K562 (cell line): ENCODE measurements at regions not wholly inside any gene's neighbourhood (a gene's known extent, or its start where the extent isn't known, plus 50 kb on each side); places are given as distances from the start of the nearest gene placed in this dataset.

Source experiments
- ATAC-seq: fragments of 200-7000 bp; cut with Tn5 transposase; 3 replicates; pipeline ENCODE4 v1.9.1; 2020; ENCODE audit warnings: moderate library complexity
- BruUV-seq: library from RNA; stranded (reverse); fragments of 400-500 nt; replicated peaks from 2 replicates; lab custom pipeline; 2021; lab: Mats Ljungman, UMichigan
- CTCF ChIA-PET: fragments of 300-600 bp; formaldehyde crosslinking; extraction: SDS; loops from one replicate; lab custom pipeline; 2021; ENCODE audit warnings: low intra/inter-chr PET ratio; lab: Yijun Ruan, JAX
- POLR2A ChIA-PET: fragments of 300-600, 350-650 bp; sonication (Branson Sonifier 250); formaldehyde crosslinking; extraction: SDS; loops from one replicate; lab custom pipeline; 2021; ENCODE audit warnings: antibody characterized with exemption, inconsistent platforms; lab: Yijun Ruan, JAX
- DNase-seq, 4 experiments: peaks; one replicate each; pipeline versions ENCODE4 v3.0.0 to v3.0.0-alpha.2; 2011 to 2018; ENCODE audit warnings: low spot score in 3 of 4, mixed read lengths in 3 of 4; ENCODE audit errors: extremely low read depth in 1 of 4
- FAIRE-seq: peaks from 2 replicates; lab custom pipeline; 2011; peaks lifted over from hg19 to GRCh38; lab: Jason Lieb, UNC
- H2AFZ ChIP-seq: 2 replicates; pipeline ENCODE4 v1.6.0; 2011; ENCODE audit warnings: low read depth, low read length, control low read depth, inconsistent platforms
- H3K27ac ChIP-seq: fragments of 200-600 bp; 3 replicates; pipeline ENCODE4 v1.8.0; 2011; ENCODE audit warnings: low read depth, mild to moderate bottlenecking, control low read depth, inconsistent platforms, low read length, moderate library complexity, mixed read lengths; ENCODE audit errors: extremely low read depth
- H3K27me3 ChIP-seq, 2 experiments: fragments of 300-600 bp in 1 of 2; 2 replicates in 1 of 2; 3 replicates in 1 of 2; pipeline versions ENCODE4 v1.6.0 to v1.8.0; 2011; ENCODE audit warnings: inconsistent platforms in 2 of 2, low read length in 2 of 2, mild to moderate bottlenecking in 1 of 2, mixed read lengths in 1 of 2, moderate library complexity in 1 of 2; ENCODE audit not compliant: control insufficient read depth in 2 of 2, insufficient read depth in 2 of 2
- H3K36me3 ChIP-seq: fragments of 300-600 bp; 3 replicates; pipeline ENCODE4 v1.8.0; 2011; ENCODE audit warnings: mild to moderate bottlenecking, low read length, inconsistent platforms; ENCODE audit not compliant: control insufficient read depth, insufficient read depth
- H3K4me1 ChIP-seq, 2 experiments: fragments of 200-600 bp in 1 of 2; replicated peaks in 1 of 2; 2 replicates in 1 of 2; 3 replicates in 1 of 2; pipeline versions ENCODE4 v1.5.1 to v1.8.0; 2011; ENCODE audit warnings: inconsistent platforms in 2 of 2, low read length in 2 of 2, mild to moderate bottlenecking in 1 of 2, mixed read lengths in 1 of 2, moderate library complexity in 1 of 2; ENCODE audit not compliant: control insufficient read depth in 2 of 2, insufficient read depth in 2 of 2
- H3K4me2 ChIP-seq: 2 replicates; pipeline ENCODE4 v1.6.1; 2011; ENCODE audit warnings: low read length, control low read depth, inconsistent platforms, mixed read lengths; ENCODE audit not compliant: insufficient read depth
- H3K4me3 ChIP-seq: fragments of 200-600 bp; sonication (generic), shearing (Covaris generic); 2 replicates; pipeline ENCODE4 v1.5.1; 2016; ENCODE audit warnings: control low read depth, inconsistent platforms
- H3K79me2 ChIP-seq: fragments of 200-600 bp; 3 replicates; pipeline ENCODE4 v1.8.0; 2011; ENCODE audit warnings: low read length, inconsistent platforms; ENCODE audit not compliant: control insufficient read depth, insufficient read depth
- H3K9ac ChIP-seq, 2 experiments: 2 replicates each; pipeline versions ENCODE4 v1.6.0 to v1.6.1; 2011; ENCODE audit warnings: low read depth in 2 of 2, low read length in 2 of 2, control low read depth in 1 of 2, inconsistent platforms in 1 of 2, mild to moderate bottlenecking in 1 of 2, mixed read lengths in 1 of 2; ENCODE audit not compliant: insufficient read depth in 1 of 2
- H3K9me1 ChIP-seq: one replicate; pipeline ENCODE4 v1.6.0; 2011; ENCODE audit warnings: inconsistent platforms, mild to moderate bottlenecking, low read length, moderate library complexity; ENCODE audit not compliant: control insufficient read depth, insufficient read depth
- H3K9me3 ChIP-seq: replicated peaks from 2 replicates; pipeline ENCODE4 v1.5.1; 2011; ENCODE audit warnings: low read depth, low read length, inconsistent platforms; ENCODE audit not compliant: control insufficient read depth, insufficient read depth
- H4K20me1 ChIP-seq: replicated peaks from 2 replicates; pipeline ENCODE4 v1.6.1; 2011; ENCODE audit warnings: low read length, inconsistent platforms, mixed read lengths; ENCODE audit not compliant: control insufficient read depth, insufficient read depth
- EZH2 ChIP-seq: IDR thresholded peaks from 2 replicates; pipeline ENCODE4 v1.6.1; 2012; ENCODE audit warnings: low read depth, mild to moderate bottlenecking, inconsistent platforms, low read length, borderline replicate concordance
- FOXO4 ChIP-seq: fragments of 450-650 bp; formaldehyde crosslinking; IDR thresholded peaks from 2 replicates; pipeline ENCODE4 v1.4.0; 2020; ENCODE audit warnings: mild to moderate bottlenecking, moderate library complexity
- GATAD2A ChIP-seq: fragments of 450-650 bp; IDR thresholded peaks from 2 replicates; pipeline ENCODE4 v1.6.1; 2017
- GTF2E2 ChIP-seq: fragments of 200-800 bp; sonication (Bioruptor generic); IDR thresholded peaks from 2 replicates; pipeline ENCODE4 v1.6.1; 2016; ENCODE audit warnings: missing genetic modification characterization, missing compliant biosample characterization
- GTF3C2 ChIP-seq: IDR thresholded peaks from 3 replicates; pipeline ENCODE4 v1.6.1; 2011; ENCODE audit warnings: borderline replicate concordance, mild to moderate bottlenecking, moderate library complexity; ENCODE audit not compliant: insufficient read length; ENCODE audit errors: extremely low read depth
- HOMEZ ChIP-seq: fragments of 250-450 bp; sonication (Bioruptor Pico); IDR thresholded peaks from 2 replicates; pipeline ENCODE4 v1.4.0; 2020; ENCODE audit warnings: mild to moderate bottlenecking, moderate library complexity
- MTF1 ChIP-seq: fragments of 250-450 bp; sonication (Bioruptor Pico); IDR thresholded peaks from 2 replicates; pipeline ENCODE4 v1.9.0; 2021; ENCODE audit warnings: moderate library complexity, mild to moderate bottlenecking, inconsistent platforms, borderline replicate concordance
- NFRKB ChIP-seq: fragments of 450-650 bp; IDR thresholded peaks from 2 replicates; pipeline ENCODE4 v1.6.1; 2016; ENCODE audit warnings: low read depth
- NONO ChIP-seq, 2 experiments: fragments of 200-400 bp in 1 of 2; fragments of 450-650 bp in 1 of 2; formaldehyde crosslinking in 1 of 2; IDR thresholded peaks; 2 replicates each; pipeline ENCODE4 v1.6.1; 2017; ENCODE audit warnings: low read depth in 2 of 2, mild to moderate bottlenecking in 2 of 2, moderate library complexity in 2 of 2, low read length in 1 of 2
- PCBP2 ChIP-seq: fragments of 200-400 bp; formaldehyde crosslinking; IDR thresholded peaks from 2 replicates; pipeline ENCODE4 v1.6.1; 2018; ENCODE audit warnings: low read length, low read depth, mild to moderate bottlenecking, moderate library complexity; ENCODE audit not compliant: poor library complexity, severe bottlenecking
- YBX1 ChIP-seq: fragments of 450-650 bp; IDR thresholded peaks from 2 replicates; pipeline ENCODE4 v1.7.1; 2016; ENCODE audit warnings: mild to moderate bottlenecking
- ZNF347 ChIP-seq: fragments of 450-650 bp; formaldehyde crosslinking; IDR thresholded peaks from 2 replicates; pipeline ENCODE4 v1.4.0; 2020; ENCODE audit warnings: low read depth, mild to moderate bottlenecking, moderate library complexity
- ZNF551 ChIP-seq: fragments of 250-450 bp; sonication (Bioruptor Pico); IDR thresholded peaks from 2 replicates; pipeline ENCODE4 v1.5.0; 2021; ENCODE audit warnings: mild to moderate bottlenecking, moderate library complexity
- ZNF740 ChIP-seq, 3 experiments: fragments of 200-800 bp in 1 of 3; sonication (Bioruptor generic) in 1 of 3; sonication (generic) in 1 of 3; formaldehyde crosslinking in 1 of 3; IDR thresholded peaks; 2 replicates each; pipeline versions ENCODE4 v1.6.1 to v1.8.0; 2016 to 2022; ENCODE audit warnings: mild to moderate bottlenecking in 2 of 3, missing compliant biosample characterization in 2 of 3, missing genetic modification characterization in 2 of 3, missing genetic modification reagents in 1 of 3
- WGBS: fragments of 100-300 bp; shearing (Covaris generic); methylation state at CpG from one replicate; pipeline ENCODE4 v1.1.6; 2016; ENCODE audit warnings: low coverage, mixed read lengths; ENCODE audit not compliant: insufficient coverage; ENCODE audit errors: missing lambda C conversion rate; 5-methylcytosine and 5-hydroxymethylcytosine counted together
- in situ Hi-C: fragments of 300-500 bp; cut with MboI; formaldehyde crosslinking; loops from 4 replicates; pipeline ENCODE4 v1.15.0; 2018; ENCODE audit warnings: inconsistent platforms, mixed read lengths
- intact Hi-C: fragments of 100-400 bp; cut with micrococcal nuclease; formaldehyde crosslinking; loops from 2 replicates; pipeline ENCODE4 v1.14.2; 2022

- TF ChIP-seq HOMEZ (CRISPR knock-in tag) (no peak), MTF1 (CRISPR knock-in tag) (no peak), GATAD2A (no peak)
Observed at GRCh38 chr6:97702248-97702647, 419.2 kb upstream of the MMS22L start (continued).

GRCh38 chr6:97703661-97704060 is 420.6 kb upstream of the MMS22L start:
- in situ Hi-C loops = no loop called here
- no peak for ATAC-seq
- FAIRE-seq = no peak
- TF ChIP-seq NFRKB (no peak), ZNF740 (CRISPR knock-in tag; IDR thresholded peaks at IDR 0.05) (no peak), ZNF740 (tag; IDR thresholded peaks at IDR 0.05) (no peak), GTF2E2 (no peak), YBX1 (no peak), ZNF551 (CRISPR knock-in tag) (no peak), ZNF347 (CRISPR knock-in tag) (no peak), PCBP2 (no peak), EZH2 (no peak), NONO (IDR thresholded peaks at IDR 0.05; ENCODE audit: low read depth in 2 of 2, low read length in 1 of 2) (no peak), FOXO4 (CRISPR knock-in tag) (no peak), GTF3C2 (no peak)

More at GRCh38 chr6:97703661-97704060, 420.6 kb upstream of the MMS22L start:
- H3K4me2 ChIP-seq = no peak overlapping the region
- intact Hi-C loops = no loop called here
- no peaks in the 10 kb centered on the region for H3K36me3 ChIP-seq
- H3K9me3 ChIP-seq = no peaks in the 10 kb centered on the region
- no peak overlapping the region for H3K27ac ChIP-seq
- POLR2A ChIA-PET = no interaction called here
- no peak overlapping the region for H3K4me3 ChIP-seq
- H4K20me1 ChIP-seq = no peaks in the 10 kb centered on the region
- H2AFZ ChIP-seq = no peak overlapping the region
- H3K27me3 ChIP-seq = no peaks in the 10 kb centered on the region
- WGBS = 0% methylated on average over 2 of the region's 2 CpGs
- H3K9me1 ChIP-seq = no peaks in the 10 kb centered on the region
- H3K79me2 ChIP-seq = no peaks in the 10 kb centered on the region
- CTCF ChIA-PET = no interaction called here
- H3K9ac ChIP-seq = no peak overlapping the region
- DNase-seq = no peak
- no peaks in the 10 kb centered on the region for H3K4me1 ChIP-seq
- no TSS peak for BruUV-seq
